Fibroblast of pulmonary artery (primary cell): ENCODE measurements at regions not wholly inside any gene's neighbourhood (a gene's known extent, or its start where the extent isn't known, plus 50 kb on each side); places are given as distances from the start of the nearest gene placed in this dataset.

Experiments used
- DNase-seq: peaks from one replicate; pipeline ENCODE4 v3.0.0-alpha.2; 2010; ENCODE audit warnings: low read depth
- H3K4me3 ChIP-seq: replicated peaks from 2 replicates; pipeline ENCODE4 v1.5.1; 2011; ENCODE audit warnings: low read depth, mild to moderate bottlenecking, control low read depth, low read length, moderate library complexity
- TF ChIP-seq, protein P1 (sequence below): IDR thresholded peaks from 2 replicates; pipeline ENCODE4 v1.5.1; 2011; ENCODE audit warnings: mild to moderate bottlenecking, control low read depth, low read length, inconsistent platforms; ENCODE audit errors: missing control alignments

DNA sequence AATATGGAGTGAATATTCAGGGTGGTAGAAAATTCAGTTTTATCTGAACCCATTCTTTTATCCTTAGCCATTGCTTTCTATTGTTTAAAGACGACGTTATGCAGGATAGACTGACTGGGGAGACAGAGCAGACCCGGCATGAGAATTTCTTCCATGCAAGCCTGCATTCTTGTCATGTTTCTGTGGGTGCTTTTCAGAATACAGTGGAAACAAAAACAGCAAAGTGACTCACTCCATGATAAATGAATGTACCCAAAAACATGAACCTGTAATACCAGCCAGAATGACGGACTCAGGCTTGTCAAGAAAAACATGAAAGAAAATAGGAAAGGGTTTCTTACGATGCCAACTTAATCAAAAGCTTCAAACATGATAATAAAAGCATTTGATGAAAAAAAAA is 924.0 kb downstream of the EFNB2 start:
- DNase-seq, result peak; percentile 87
- TF ChIP-seq, protein P1, sequence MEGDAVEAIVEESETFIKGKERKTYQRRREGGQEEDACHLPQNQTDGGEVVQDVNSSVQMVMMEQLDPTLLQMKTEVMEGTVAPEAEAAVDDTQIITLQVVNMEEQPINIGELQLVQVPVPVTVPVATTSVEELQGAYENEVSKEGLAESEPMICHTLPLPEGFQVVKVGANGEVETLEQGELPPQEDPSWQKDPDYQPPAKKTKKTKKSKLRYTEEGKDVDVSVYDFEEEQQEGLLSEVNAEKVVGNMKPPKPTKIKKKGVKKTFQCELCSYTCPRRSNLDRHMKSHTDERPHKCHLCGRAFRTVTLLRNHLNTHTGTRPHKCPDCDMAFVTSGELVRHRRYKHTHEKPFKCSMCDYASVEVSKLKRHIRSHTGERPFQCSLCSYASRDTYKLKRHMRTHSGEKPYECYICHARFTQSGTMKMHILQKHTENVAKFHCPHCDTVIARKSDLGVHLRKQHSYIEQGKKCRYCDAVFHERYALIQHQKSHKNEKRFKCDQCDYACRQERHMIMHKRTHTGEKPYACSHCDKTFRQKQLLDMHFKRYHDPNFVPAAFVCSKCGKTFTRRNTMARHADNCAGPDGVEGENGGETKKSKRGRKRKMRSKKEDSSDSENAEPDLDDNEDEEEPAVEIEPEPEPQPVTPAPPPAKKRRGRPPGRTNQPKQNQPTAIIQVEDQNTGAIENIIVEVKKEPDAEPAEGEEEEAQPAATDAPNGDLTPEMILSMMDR, result no peak
- no peak overlapping the region for H3K4me3 ChIP-seq

DNA sequence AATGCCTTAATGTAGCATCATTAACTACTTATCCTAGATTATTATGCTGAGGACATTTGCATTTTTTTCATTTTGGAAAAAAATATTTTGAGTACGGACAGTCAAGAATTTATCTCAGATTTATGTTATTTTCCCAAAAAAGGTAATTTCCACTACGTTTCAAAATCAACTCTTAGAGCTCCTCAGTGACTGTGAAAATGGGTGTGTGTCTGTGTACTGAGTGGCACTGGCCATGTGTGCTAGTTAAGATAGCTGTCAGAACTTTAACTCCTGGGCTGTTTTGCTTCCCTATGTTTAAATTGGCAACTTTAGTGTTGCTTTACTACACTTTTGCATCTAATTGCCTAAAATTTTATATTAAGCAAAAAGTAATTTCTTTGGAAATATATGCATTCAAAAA is 927.4 kb downstream of the EFNB2 start:
- TF ChIP-seq, protein P1, result no peak
- H3K4me3 ChIP-seq, result no peak overlapping the region
- DNase-seq, result no peak

DNA sequence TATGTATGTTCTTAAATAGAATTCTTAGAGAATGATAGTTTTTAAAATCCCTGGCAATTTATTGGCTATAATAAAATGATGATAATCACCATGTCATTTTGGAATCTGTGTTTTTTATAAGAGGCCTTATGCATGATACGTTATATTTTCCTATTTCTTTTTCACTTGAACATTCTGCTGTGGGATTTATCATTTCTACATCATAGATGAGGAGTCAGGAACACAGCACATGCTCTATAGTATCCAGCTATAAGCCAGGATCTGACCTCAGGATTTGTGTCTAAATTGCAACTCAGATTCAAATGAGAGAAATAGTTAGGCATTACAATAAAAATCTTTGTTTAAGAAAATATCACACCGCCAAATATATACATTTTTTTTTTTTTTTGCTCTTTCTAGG is 928.0 kb downstream of the EFNB2 start:
- no peak overlapping the region for H3K4me3 ChIP-seq
- TF ChIP-seq, protein P1, result no peak
- no peak for DNase-seq

DNA sequence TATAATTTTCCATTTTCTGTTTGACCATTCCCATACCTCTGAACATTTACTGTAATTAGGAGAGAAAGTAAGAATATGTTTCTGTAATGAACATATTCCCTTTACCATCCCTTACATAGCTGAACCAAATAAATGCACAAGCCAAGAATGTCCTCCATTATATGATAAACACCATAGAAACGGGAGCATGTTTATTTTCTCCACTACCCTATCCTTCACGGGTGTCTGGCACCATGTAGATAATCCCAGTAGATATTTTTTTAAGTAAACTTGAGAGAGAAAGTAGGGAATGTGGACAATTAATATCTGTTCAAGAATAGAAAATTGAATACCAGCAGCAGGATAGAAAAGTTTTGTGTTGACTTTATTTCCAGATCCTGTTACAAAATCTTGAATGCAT is 928.4 kb downstream of the EFNB2 start:
- DNase-seq, result no peak

DNA sequence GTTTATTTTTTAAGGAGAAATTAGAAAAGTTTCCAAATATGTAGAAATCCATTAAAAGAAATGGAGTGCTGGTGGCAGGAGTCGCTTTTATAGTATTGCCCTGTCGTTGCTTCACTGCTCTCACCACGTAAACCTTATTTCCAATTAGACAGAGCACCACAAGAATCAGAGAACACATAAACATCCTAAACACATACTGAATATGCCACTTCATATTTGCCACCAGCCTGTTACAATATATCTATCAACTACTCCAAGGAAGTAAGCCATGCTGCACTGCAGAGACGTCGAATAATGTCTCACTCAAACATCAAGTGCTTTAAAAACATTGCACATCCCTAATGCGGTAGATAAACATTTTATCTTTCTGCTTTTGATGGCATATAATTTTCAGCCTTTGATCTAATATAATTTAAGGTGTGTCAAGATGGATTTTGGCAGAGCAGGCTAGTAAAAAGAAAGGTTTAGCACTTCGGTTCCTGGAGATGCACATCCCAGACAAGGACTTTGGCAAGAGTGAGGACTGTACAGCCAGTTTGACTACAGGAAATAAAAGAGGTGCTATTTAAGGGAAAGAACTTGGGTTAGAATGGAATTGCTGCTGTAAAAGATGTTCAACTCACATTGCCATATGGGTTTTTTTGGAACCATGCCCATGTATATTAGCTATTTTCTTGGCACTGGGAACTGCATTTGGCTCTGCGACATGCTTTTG is 932.3 kb downstream of the EFNB2 start:
- no peak overlapping the region for H3K4me3 ChIP-seq
- TF ChIP-seq, protein P1, result no peak
- no peak for DNase-seq

More for the DNA sequence above, 928.4 kb downstream of the EFNB2 start:
- H3K4me3 ChIP-seq, result no peak overlapping the region
- TF ChIP-seq, protein P1, result no peak

DNA sequence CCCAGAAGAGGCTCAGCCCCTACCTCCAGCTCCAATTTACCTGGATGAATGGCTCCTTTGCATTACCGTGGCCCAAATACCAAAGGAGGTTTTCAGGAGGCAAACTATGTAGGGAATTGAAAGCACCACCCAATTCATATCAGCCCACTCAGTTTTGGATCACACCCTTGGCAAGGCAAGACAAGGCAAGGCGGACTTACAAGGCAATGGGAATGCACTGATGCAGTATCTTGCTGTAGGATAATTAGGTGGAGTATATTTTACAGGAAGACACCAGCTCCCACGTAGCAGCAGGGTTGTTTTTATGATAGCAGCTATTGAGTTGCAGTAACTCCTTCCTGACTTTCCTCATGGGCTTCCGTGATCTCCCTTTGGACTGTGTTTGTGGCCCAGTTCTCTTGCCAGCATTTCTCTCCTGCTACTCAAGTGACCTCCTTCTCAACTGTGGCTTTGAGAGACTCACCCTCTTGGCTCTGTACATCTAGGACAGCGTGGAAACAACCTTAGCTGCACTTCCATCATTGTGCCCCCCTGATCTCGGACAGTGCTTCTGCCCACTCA is 935.9 kb downstream of the EFNB2 start:
- DNase-seq, result peak; percentile 10
- TF ChIP-seq, protein P1, result no peak
- H3K4me3 ChIP-seq, result no peak overlapping the region

DNA sequence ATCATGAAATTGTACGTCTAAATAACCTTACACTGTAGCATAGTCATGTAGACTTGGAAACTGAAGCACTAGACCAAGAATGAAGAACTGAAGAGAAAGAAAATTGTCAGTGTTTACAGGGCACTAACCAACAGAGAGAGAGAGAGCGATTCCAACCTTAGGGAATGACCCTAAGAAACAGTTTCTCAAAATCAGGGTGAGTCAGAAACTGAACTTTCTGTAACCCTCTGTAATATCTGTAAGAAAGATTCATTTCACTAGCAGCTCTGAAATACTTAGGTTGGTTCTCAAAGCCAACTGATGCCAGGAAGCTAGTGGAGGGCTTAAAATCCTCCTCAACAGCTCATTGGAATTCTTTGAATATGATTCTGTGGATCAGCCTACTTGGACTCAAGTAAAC is 936.9 kb downstream of the EFNB2 start:
- TF ChIP-seq, protein P1, result no peak
- peak; percentile 41 for DNase-seq
- H3K4me3 ChIP-seq, result no peak overlapping the region
